Kidney epithelial cell (primary cell): ENCODE measurements at regions not wholly inside any gene's neighbourhood (a gene's known extent, or its start where the extent isn't known, plus 50 kb on each side); places are given as distances from the start of the nearest gene placed in this dataset.

Source experiments
- DNase-seq: peaks from one replicate; pipeline ENCODE4 v3.0.0-alpha.2; 2010; ENCODE audit warnings: low read depth
- H3K27me3 ChIP-seq: 2 replicates; pipeline ENCODE4 v1.6.0; 2011; ENCODE audit warnings: low read length; ENCODE audit not compliant: control insufficient read depth, insufficient read depth
- H3K36me3 ChIP-seq: 2 replicates; pipeline ENCODE4 v1.5.1; 2011; ENCODE audit warnings: low read length; ENCODE audit not compliant: control insufficient read depth, insufficient read depth
- H3K4me3 ChIP-seq: 2 replicates; pipeline ENCODE4 v1.5.1; 2011; ENCODE audit warnings: low read depth, mild to moderate bottlenecking, control low read depth, low read length
- TF ChIP-seq, protein P1 (sequence below): IDR thresholded peaks from 2 replicates; pipeline ENCODE4 v1.5.1; 2011; ENCODE audit warnings: mild to moderate bottlenecking, moderate library complexity, low read length, control low read depth, inconsistent platforms; ENCODE audit not compliant: insufficient read depth, poor library complexity, severe bottlenecking

DNA sequence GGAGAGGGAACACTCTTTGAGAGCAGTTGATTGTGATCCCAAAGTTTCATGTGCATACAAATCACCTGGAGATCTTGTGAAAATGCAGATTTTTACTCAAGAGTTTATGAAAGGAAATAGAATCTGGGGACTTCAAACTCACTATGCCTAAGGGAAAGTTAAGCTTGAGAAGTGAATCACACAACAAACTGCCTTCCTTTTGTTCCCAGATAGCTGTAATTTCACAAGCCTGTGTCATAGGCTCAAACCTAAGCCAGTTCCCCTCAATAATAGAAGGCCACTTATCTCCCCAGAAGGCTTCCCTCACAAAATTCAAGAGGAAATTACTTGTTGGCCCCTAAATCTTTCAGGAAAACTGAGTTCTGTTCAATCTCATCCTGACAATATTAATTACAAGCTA, 132.8 kb upstream of the MAGEB16 start:
- H3K36me3 ChIP-seq: no peaks in the 10 kb centered on the region
- TF ChIP-seq, protein P1, sequence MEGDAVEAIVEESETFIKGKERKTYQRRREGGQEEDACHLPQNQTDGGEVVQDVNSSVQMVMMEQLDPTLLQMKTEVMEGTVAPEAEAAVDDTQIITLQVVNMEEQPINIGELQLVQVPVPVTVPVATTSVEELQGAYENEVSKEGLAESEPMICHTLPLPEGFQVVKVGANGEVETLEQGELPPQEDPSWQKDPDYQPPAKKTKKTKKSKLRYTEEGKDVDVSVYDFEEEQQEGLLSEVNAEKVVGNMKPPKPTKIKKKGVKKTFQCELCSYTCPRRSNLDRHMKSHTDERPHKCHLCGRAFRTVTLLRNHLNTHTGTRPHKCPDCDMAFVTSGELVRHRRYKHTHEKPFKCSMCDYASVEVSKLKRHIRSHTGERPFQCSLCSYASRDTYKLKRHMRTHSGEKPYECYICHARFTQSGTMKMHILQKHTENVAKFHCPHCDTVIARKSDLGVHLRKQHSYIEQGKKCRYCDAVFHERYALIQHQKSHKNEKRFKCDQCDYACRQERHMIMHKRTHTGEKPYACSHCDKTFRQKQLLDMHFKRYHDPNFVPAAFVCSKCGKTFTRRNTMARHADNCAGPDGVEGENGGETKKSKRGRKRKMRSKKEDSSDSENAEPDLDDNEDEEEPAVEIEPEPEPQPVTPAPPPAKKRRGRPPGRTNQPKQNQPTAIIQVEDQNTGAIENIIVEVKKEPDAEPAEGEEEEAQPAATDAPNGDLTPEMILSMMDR: no peak
- no peak for DNase-seq
- no peak overlapping the region for H3K4me3 ChIP-seq
- H3K27me3 ChIP-seq: no peaks in the 10 kb centered on the region

DNA sequence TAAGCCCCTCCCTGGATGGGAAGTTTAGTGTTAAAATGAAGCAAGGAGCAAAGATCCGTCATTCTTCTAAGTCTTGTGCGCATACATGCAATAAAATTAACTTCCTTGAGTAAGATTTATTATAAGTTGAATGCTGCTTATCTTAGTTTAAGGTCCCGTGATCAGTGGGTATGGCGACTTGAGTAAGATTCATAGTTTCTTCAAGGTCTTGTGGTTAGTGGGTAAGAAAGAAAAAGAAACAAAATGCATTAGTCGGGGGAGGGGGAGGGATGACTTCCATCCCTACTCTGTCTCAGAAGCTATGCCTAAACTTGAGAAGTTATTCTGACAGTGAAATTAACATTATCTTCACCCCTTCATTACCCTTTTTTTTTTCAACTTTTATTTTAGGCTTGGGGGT, 127.3 kb upstream of the MAGEB16 start:
- H3K36me3 ChIP-seq: no peaks in the 10 kb centered on the region
- DNase-seq: no peak
- no peaks in the 10 kb centered on the region for H3K27me3 ChIP-seq
- TF ChIP-seq, protein P1: no peak
- H3K4me3 ChIP-seq: no peak overlapping the region

DNA sequence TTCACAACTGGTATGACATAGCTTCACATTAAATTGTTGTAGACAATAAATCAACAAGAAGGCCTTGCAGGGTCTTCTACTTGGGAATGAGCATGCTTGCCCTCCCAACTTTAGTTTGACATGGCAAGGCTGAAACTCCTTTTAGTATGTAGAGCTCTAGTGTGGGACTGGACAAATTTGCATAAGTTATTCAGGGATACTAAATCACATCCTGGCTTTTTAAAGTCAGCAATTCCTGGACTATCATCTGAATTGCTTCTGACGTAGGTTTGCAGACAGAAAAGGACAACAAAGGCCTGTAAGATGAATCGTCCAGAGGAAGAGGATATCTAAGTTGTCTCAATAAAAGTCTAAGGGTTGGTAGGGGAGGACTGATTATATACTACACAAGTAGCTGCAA, 123.0 kb upstream of the MAGEB16 start:
- TF ChIP-seq, protein P1: no peak

DNA sequence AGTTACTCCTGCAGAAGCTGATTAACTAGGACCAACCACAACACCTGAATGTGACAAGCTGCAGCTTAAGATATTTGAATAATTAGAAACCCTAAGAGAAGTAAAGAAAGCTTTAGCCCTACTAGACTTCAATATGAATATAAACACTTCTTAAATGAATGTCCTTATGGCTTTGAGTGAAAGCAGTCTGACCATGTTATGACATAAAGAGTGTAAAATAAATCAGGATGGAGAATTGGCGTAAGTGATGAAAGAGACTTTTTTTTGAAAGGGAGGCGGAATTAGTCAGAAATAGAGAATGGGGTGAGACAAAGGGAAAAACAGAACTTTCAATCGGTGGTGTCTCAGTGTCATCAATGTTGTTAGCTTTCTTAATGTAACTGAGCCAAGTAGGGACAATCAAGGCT, 117.2 kb upstream of the MAGEB16 start:
- TF ChIP-seq, protein P1: no peak
- Histone ChIP-seq H3K36me3 (no peaks in the 10 kb centered on the region), H3K27me3 (no peaks in the 10 kb centered on the region), H3K4me3 (no peak overlapping the region)
- no peak for DNase-seq

More for the DNA sequence above, 123.0 kb upstream of the MAGEB16 start:
- no peaks in the 10 kb centered on the region for H3K27me3 ChIP-seq
- H3K36me3 ChIP-seq: no peaks in the 10 kb centered on the region
- DNase-seq: no peak
- no peak overlapping the region for H3K4me3 ChIP-seq

DNA sequence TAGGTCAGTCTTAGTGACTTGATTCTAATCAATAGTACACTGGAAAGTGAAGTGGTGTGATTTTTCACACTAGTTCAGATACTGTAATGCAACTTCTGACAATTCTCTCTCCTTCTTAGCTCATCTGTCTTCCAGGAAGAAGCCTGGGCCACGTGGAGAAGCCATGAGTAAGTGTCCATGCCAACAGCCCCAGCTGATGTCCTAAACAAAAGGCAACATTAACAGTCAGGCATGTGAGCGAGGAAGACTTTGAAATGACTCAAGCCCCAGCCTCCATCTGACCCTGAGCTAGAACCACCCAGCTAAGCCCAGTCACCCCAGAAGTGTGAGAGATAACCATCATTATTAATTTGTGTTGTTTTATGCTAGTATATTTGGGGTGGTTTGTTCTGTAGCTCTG, 115.7 kb upstream of the MAGEB16 start:
- no peaks in the 10 kb centered on the region for H3K36me3 ChIP-seq
- DNase-seq: no peak
- no peak overlapping the region for H3K4me3 ChIP-seq
- TF ChIP-seq, protein P1: no peak
- no peaks in the 10 kb centered on the region for H3K27me3 ChIP-seq

DNA sequence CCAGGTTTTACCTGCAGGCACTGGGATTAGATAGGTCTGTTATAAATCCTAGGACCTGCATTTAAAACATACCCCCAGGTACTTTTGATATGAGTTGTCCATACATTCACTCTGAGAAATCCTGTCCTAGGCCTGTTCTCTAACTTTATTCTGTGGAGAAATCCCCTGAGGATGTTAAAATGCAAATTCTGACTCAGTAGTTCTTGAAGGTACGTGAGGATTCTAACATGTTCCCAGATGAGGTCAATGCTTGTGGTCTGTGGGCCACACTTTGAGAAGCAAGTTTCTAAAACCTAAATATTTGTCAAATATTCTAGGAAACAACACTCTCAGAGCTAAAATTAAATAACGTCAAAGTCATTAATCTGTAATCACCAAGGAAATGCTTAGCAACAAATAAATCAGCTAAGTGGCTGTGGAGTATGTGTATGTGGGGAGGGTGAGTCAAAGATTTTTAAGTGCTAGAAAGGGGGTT, 101.3 kb upstream of the MAGEB16 start:
- no peak overlapping the region for H3K4me3 ChIP-seq
- TF ChIP-seq, protein P1: no peak
- no peak for DNase-seq
- no peaks in the 10 kb centered on the region for H3K36me3 ChIP-seq
- H3K27me3 ChIP-seq: no peaks in the 10 kb centered on the region
